ENCODE measurements at regions not wholly inside any gene's neighbourhood (a gene's known extent, or its start where the extent isn't known, plus 50 kb on each side); places are given as distances from the start of the nearest gene placed in this dataset.

- DNase-seq (ENCODE audit: low spot score): no peak
Measured at GRCh38 chr5:61596265-61596664, 264.2 kb downstream of the ZSWIM6 start.

GRCh38 chr5:61597684-61598083 is 265.6 kb downstream of the ZSWIM6 start:
- no peak for DNase-seq (ENCODE audit: low spot score)

- no peak for DNase-seq (ENCODE audit: low spot score)
Measured at GRCh38 chr5:61598126-61598525, 266.1 kb downstream of the ZSWIM6 start.

- DNase-seq (ENCODE audit: low spot score): no peak
Measured at GRCh38 chr5:61599370-61600122, 267.5 kb downstream of the ZSWIM6 start.

GRCh38 chr5:61600123-61600444 is 268.0 kb downstream of the ZSWIM6 start:
- no peak for DNase-seq (ENCODE audit: low spot score)

GRCh38 chr5:61600945-61601511 is 269.0 kb downstream of the ZSWIM6 start:
- DNase-seq (ENCODE audit: low spot score): no peak

- no peak for DNase-seq (ENCODE audit: low spot score)
Measured at GRCh38 chr5:61603211-61603908, 271.3 kb downstream of the ZSWIM6 start.

- DNase-seq (ENCODE audit: low spot score): no peak
Measured at GRCh38 chr5:61604076-61605025, 272.3 kb downstream of the ZSWIM6 start.

- no peak for DNase-seq (ENCODE audit: low spot score)
Measured at GRCh38 chr5:61609840-61610677, 278.0 kb downstream of the ZSWIM6 start.

- DNase-seq (ENCODE audit: low spot score): no peak
Measured at GRCh38 chr5:61610678-61611024, 278.6 kb downstream of the ZSWIM6 start.

- DNase-seq (ENCODE audit: low spot score): no peak
Measured at GRCh38 chr5:61612431-61612830, 280.4 kb downstream of the ZSWIM6 start.

- DNase-seq (ENCODE audit: low spot score): no peak
Measured at GRCh38 chr5:61613679-61614078, 281.6 kb downstream of the ZSWIM6 start.

GRCh38 chr5:61614606-61615005 is 282.5 kb downstream of the ZSWIM6 start:
- peak; percentile 10 for DNase-seq (ENCODE audit: low spot score)

- DNase-seq (ENCODE audit: low spot score): no peak
Measured at GRCh38 chr5:61617039-61617438, 285.0 kb downstream of the ZSWIM6 start.

GRCh38 chr5:61617995-61618525 is 286.0 kb downstream of the ZSWIM6 start:
- DNase-seq (ENCODE audit: low spot score): no peak

GRCh38 chr5:61618577-61618976 is 286.5 kb downstream of the ZSWIM6 start:
- no peak for DNase-seq (ENCODE audit: low spot score)

GRCh38 chr5:61619289-61619688 is 287.2 kb downstream of the ZSWIM6 start:
- no peak for DNase-seq (ENCODE audit: low spot score)

- DNase-seq (ENCODE audit: low spot score): no peak
Measured at GRCh38 chr5:61619777-61620518, 287.9 kb downstream of the ZSWIM6 start.

- DNase-seq (ENCODE audit: low spot score): no peak
Measured at GRCh38 chr5:61620699-61621182, 288.7 kb downstream of the ZSWIM6 start.

GRCh38 chr5:61621202-61621650 is 289.2 kb downstream of the ZSWIM6 start:
- DNase-seq (ENCODE audit: low spot score): no peak
